HUES48 (cell line): ENCODE measurements at regions not wholly inside any gene's neighbourhood (a gene's known extent, or its start where the extent isn't known, plus 50 kb on each side); places are given as distances from the start of the nearest gene placed in this dataset.
"Not testable (repeated sequence)": the region's sequence is repeated elsewhere in the genome, so short reads cannot be mapped to it uniquely, and the experiment has no call there.

Experiments
- H3K27ac ChIP-seq: one replicate; pipeline ENCODE4 v1.7.0; 2013; ENCODE audit warnings: low read depth, low read length, inconsistent platforms
- H3K27me3 ChIP-seq: 2 replicates; pipeline ENCODE4 v1.6.1; 2013; ENCODE audit warnings: mild to moderate bottlenecking, low read length; ENCODE audit not compliant: control insufficient read depth, insufficient read depth
- H3K36me3 ChIP-seq: 2 replicates; pipeline ENCODE4 v1.6.1; 2013; ENCODE audit warnings: low read length; ENCODE audit not compliant: control insufficient read depth, insufficient read depth
- H3K4me1 ChIP-seq: 2 replicates; pipeline ENCODE4 v1.6.1; 2013; ENCODE audit warnings: mild to moderate bottlenecking, low read length; ENCODE audit not compliant: control insufficient read depth, insufficient read depth
- H3K4me3 ChIP-seq: 2 replicates; pipeline ENCODE4 v1.5.1; 2013; ENCODE audit warnings: mild to moderate bottlenecking, low read depth, low read length
- H3K9ac ChIP-seq: 2 replicates; pipeline ENCODE4 v1.6.1; 2013; ENCODE audit warnings: mild to moderate bottlenecking, low read depth, low read length, moderate library complexity
- H3K9me3 ChIP-seq: 2 replicates; pipeline ENCODE4 v1.6.1; 2013; ENCODE audit warnings: low read length; ENCODE audit not compliant: control insufficient read depth, insufficient read depth

DNA sequence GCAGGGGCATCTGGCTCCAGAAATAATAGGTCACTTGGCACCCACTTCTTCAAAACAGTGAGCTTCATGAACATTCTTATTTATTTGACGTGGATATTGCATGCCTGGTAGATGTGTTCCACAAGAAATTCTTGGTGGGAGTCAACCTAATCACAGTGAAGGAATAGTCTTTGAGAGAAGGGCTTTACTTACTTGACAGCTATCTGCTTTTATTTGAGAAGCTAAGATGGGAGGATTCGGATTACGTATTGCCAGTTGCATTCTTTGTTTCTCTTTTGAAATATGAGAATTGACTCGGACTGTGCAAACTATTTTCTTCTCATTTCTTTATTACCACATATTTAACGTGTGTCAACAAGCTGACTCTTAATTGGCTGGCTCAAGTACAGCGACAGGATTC lies 117.2 kb downstream of the FASLG start:
- Histone ChIP-seq H3K9ac (no peak overlapping the region), H3K27ac (no peak overlapping the region), H3K27me3 (no peaks in the 10 kb centered on the region), H3K4me3 (no peak overlapping the region), H3K9me3 (no peaks in the 10 kb centered on the region), H3K36me3 (no peaks in the 10 kb centered on the region), H3K4me1 (no peaks in the 10 kb centered on the region; the same call in 1 of the 2 replicates)

GRCh38 chr1:172777767-172778166 lies 118.9 kb downstream of the FASLG start:
- Histone ChIP-seq H3K9me3 (no peaks in the 10 kb centered on the region), H3K27ac (no peak overlapping the region), H3K4me3 (no peak overlapping the region), H3K27me3 (no peaks in the 10 kb centered on the region), H3K36me3 (no peaks in the 10 kb centered on the region), H3K4me1 (no peaks in the 10 kb centered on the region; the same call in 1 of the 2 replicates), H3K9ac (no peak overlapping the region)

- Histone ChIP-seq H3K36me3 (no peaks in the 10 kb centered on the region), H3K27me3 (no peaks in the 10 kb centered on the region), H3K4me3 (no peak overlapping the region), H3K9me3 (no peaks in the 10 kb centered on the region), H3K27ac (no peak overlapping the region), H3K9ac (no peak overlapping the region), H3K4me1 (no peaks in the 10 kb centered on the region; the same call in 1 of the 2 replicates)
Measured at GRCh38 chr1:172778456-172779455, 119.9 kb downstream of the FASLG start.

DNA sequence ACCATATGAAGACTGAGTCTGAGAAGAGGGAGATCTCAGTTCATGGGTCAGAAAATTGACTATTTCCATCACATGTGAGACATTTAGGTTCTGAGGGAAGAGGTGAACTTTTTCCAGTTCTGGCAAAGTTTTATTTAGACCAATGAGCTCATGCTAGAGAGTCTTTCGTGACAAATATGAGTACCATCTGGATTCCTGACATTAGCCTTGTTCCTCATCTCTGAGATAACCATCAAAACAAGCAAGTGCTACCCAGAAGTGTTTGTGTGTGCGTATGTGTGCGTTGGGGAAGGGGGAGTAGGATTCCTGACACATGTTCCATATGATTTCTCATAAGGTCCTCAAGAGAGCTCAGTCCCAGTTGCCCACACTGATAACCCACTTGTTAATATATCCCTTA lies 120.6 kb downstream of the FASLG start:
- Histone ChIP-seq H3K27me3 (no peaks in the 10 kb centered on the region), H3K4me3 (no peak overlapping the region), H3K9ac (no peak overlapping the region)

GRCh38 chr1:172781513-172782140 lies 122.7 kb downstream of the FASLG start:
- no peak overlapping the region for H3K4me3 ChIP-seq
- H3K36me3 ChIP-seq: no peaks in the 10 kb centered on the region
- H3K9ac ChIP-seq: no peak overlapping the region
- H3K27me3 ChIP-seq: no peaks in the 10 kb centered on the region
- H3K4me1 ChIP-seq: no peaks in the 10 kb centered on the region; the same call in 1 of the 2 replicates
- no peaks in the 10 kb centered on the region for H3K9me3 ChIP-seq
- no peak overlapping the region for H3K27ac ChIP-seq

More for the DNA sequence above, 120.6 kb downstream of the FASLG start:
- Histone ChIP-seq H3K4me1 (no peaks in the 10 kb centered on the region; the same call in 1 of the 2 replicates), H3K36me3 (no peaks in the 10 kb centered on the region), H3K27ac (no peak overlapping the region), H3K9me3 (no peaks in the 10 kb centered on the region)

DNA sequence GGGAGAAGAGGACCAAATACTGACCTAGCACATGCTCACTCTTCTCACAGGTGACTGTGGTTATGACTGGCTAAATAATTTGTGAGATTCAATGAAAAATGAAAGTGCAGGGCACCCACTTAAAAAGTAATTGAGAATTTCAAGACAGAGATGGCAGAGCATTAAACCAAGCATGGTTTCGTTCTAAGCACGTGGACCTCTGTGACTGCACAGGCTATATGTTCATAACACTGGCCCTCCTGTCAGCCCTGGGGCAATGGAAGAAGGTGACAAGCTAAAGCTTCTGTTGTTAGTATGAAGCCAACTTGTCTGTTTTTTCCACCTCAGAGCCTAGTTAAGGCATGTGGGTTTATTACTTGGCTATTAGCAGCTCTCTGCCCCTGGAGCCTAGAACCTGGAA lies 130.9 kb downstream of the FASLG start:
- no peak overlapping the region for H3K9ac ChIP-seq
- H3K4me1 ChIP-seq: no peaks in the 10 kb centered on the region
- H3K36me3 ChIP-seq: no peaks in the 10 kb centered on the region
- no peak overlapping the region for H3K4me3 ChIP-seq
- H3K27ac ChIP-seq: no peak overlapping the region
- no peaks in the 10 kb centered on the region for H3K27me3 ChIP-seq
- no peaks in the 10 kb centered on the region for H3K9me3 ChIP-seq

DNA sequence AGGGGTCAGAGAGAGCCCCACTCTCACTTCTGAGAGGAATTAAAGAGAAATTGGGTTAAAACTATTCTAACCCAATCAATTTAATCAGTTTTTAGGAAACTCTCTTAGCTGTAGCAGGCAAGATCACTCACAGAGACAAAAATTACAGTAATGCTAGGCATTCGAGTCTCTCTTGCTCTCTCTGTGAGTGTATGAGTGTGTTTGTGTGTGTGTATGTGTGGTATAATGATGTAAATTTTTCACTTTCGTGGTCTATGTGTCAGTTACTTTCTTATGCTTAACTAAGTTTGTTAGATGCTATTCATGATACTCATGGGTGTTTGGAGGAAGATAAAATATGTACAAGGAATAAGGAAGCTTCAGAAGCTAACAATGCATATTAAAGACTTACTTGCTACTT lies 131.3 kb downstream of the FASLG start:
- H3K36me3 ChIP-seq: no peaks in the 10 kb centered on the region
- no peak overlapping the region for H3K9ac ChIP-seq
- H3K4me1 ChIP-seq: no peaks in the 10 kb centered on the region
- no peaks in the 10 kb centered on the region for H3K9me3 ChIP-seq
- no peak overlapping the region for H3K27ac ChIP-seq
- H3K27me3 ChIP-seq: no peaks in the 10 kb centered on the region
- H3K4me3 ChIP-seq: no peak overlapping the region

GRCh38 chr1:172793823-172794222 lies 134.9 kb downstream of the FASLG start:
- H3K4me1 ChIP-seq: no peaks in the 10 kb centered on the region
- no peak overlapping the region for H3K4me3 ChIP-seq
- no peaks in the 10 kb centered on the region for H3K9me3 ChIP-seq
- no peaks in the 10 kb centered on the region for H3K27me3 ChIP-seq
- no peak overlapping the region for H3K27ac ChIP-seq
- H3K36me3 ChIP-seq: no peaks in the 10 kb centered on the region
- no peak overlapping the region for H3K9ac ChIP-seq

DNA sequence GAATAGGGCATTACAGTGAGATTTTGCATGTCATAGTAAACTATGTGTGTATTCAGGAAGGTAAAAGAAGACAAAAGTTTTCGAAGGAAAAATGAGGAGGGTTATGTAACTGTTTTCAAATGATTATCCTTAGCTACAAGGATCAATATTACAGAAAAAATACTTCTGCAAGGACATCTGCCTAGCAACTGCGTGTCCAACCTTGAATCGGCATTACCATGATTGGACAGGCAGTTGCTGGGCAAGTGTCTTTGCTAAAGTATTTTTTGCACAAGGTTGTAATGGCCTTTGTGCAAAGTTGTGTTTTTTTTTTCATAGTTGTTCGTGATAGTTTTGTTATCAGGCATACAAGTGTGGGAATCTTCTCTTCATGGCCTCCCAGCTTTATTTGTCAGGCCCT lies 136.8 kb downstream of the FASLG start:
- Histone ChIP-seq H3K27me3 (no peaks in the 10 kb centered on the region), H3K9ac (no peak overlapping the region), H3K9me3 (no peaks in the 10 kb centered on the region), H3K27ac (no peak overlapping the region), H3K4me1 (no peaks in the 10 kb centered on the region), H3K36me3 (no peaks in the 10 kb centered on the region), H3K4me3 (no peak overlapping the region)

- H3K36me3 ChIP-seq, H3K27ac ChIP-seq, H3K9me3 ChIP-seq, H3K4me1 ChIP-seq, H3K27me3 ChIP-seq, H3K4me3 ChIP-seq, H3K9ac ChIP-seq: not testable (repeated sequence)
Measured at GRCh38 chr1:172799804-172800203, 140.9 kb downstream of the FASLG start.

GRCh38 chr1:172801771-172802322 lies 142.9 kb downstream of the FASLG start:
- no peaks in the 10 kb centered on the region for H3K27me3 ChIP-seq
- no peaks in the 10 kb centered on the region for H3K36me3 ChIP-seq
- H3K4me1 ChIP-seq: no peaks in the 10 kb centered on the region
- H3K9ac ChIP-seq: no peak overlapping the region
- no peaks in the 10 kb centered on the region; the same call in 1 of the 2 replicates for H3K9me3 ChIP-seq
- H3K4me3 ChIP-seq: no peak overlapping the region
- no peak overlapping the region for H3K27ac ChIP-seq
